GM06990 (cell line): ENCODE measurements at regions not wholly inside any gene's neighbourhood (a gene's known extent, or its start where the extent isn't known, plus 50 kb on each side); places are given as distances from the start of the nearest gene placed in this dataset.

ENCODE experiments used
- DNase-seq: peaks from one replicate; pipeline ENCODE4 v3.0.0-alpha.2; 2011; ENCODE audit not compliant: insufficient read length; ENCODE audit errors: extremely low read depth
- H3K27me3 ChIP-seq: replicated peaks from 2 replicates; pipeline ENCODE4 v1.6.0; 2011; ENCODE audit warnings: low read length; ENCODE audit not compliant: control insufficient read depth, insufficient read depth
- H3K36me3 ChIP-seq: 2 replicates; pipeline ENCODE4 v1.5.1; 2011; ENCODE audit warnings: low read length; ENCODE audit not compliant: control insufficient read depth, insufficient read depth
- H3K4me3 ChIP-seq: replicated peaks from 2 replicates; pipeline ENCODE4 v1.5.1; 2011; ENCODE audit warnings: low read depth, mild to moderate bottlenecking, control low read depth, low read length
- TF ChIP-seq, protein P1 (sequence below): IDR thresholded peaks from 2 replicates; pipeline ENCODE4 v1.5.1; 2011; ENCODE audit warnings: low read length, control low read depth, mild to moderate bottlenecking, inconsistent platforms; ENCODE audit not compliant: insufficient read depth, poor library complexity, severe bottlenecking

DNA sequence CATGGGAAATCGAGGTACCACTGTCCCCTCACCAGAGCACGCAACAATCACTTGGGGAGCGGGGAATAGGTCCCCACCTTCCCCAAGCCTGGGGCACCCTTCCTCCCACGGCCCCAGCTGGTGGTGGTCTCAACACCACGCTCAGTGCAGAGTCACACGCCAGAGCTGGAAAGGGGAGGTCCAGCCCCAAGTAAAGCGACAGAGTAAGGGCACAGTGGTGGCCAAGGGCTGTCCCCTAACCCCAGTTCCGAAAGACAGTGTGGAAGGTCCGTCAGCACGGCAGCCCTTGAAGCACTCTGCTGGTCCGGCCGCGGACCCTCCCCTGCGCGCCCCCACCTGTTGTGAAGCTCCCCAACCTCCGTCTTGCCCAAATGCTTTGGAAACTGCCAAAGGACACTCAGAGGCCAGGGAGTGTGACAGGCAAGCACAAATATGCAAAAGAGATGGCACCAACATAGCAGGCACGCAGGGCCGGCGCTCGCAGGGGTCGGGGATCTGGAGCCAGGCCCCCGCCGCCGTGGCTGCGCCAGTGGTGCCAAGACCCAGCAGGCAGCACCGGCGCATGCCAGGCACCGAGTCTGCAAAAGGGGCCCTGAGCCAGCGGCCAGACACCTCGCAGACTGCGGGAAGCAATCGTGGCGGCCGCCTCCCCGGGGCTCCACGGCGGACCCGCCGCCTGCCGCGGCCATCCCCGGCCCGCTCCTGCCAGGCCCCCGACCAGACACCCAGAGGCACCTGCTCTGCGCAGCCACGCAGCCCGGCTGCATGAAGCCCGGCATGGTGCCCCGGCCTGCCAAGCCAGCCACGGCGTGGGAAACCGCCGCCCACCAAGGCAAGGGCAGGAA is 51.6 kb upstream of the SRRM3 start:
- DNase-seq = no peak
- TF ChIP-seq, protein P1, sequence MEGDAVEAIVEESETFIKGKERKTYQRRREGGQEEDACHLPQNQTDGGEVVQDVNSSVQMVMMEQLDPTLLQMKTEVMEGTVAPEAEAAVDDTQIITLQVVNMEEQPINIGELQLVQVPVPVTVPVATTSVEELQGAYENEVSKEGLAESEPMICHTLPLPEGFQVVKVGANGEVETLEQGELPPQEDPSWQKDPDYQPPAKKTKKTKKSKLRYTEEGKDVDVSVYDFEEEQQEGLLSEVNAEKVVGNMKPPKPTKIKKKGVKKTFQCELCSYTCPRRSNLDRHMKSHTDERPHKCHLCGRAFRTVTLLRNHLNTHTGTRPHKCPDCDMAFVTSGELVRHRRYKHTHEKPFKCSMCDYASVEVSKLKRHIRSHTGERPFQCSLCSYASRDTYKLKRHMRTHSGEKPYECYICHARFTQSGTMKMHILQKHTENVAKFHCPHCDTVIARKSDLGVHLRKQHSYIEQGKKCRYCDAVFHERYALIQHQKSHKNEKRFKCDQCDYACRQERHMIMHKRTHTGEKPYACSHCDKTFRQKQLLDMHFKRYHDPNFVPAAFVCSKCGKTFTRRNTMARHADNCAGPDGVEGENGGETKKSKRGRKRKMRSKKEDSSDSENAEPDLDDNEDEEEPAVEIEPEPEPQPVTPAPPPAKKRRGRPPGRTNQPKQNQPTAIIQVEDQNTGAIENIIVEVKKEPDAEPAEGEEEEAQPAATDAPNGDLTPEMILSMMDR = no peak
- H3K27me3 ChIP-seq = no peaks in the 10 kb centered on the region; the same call in 1 of the 2 replicates
- H3K36me3 ChIP-seq = no peaks in the 10 kb centered on the region
- H3K4me3 ChIP-seq = no peak overlapping the region
